Nucleus accumbens (tissue), 56 donors: ENCODE measurements at regions not wholly inside any gene's neighbourhood (a gene's known extent, or its start where the extent isn't known, plus 50 kb on each side); places are given as distances from the start of the nearest gene placed in this dataset.

Experiments used
- DNase-seq, 56 donors: peaks; one replicate each; lab custom pipeline; 2025; lab: John Stamatoyannopoulos, UW

DNA sequence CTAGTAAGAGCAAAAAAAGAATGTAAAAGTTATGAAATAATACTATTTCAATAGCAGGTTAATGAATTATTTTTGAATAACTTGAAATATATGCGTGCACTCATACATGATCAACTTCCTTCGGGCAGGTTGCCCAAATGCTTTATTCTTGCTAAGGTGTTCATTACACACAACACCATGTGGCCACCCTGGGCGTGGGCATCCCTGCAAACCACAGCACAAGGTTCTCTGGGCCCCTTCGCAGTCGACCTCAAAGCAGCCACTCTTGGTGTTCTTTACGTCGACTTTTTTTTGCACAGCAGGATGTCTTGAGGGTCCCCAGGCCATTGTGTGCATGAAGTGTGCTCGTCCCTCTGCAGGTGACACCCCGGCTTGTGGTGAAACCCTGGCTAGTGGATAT is 300.7 kb upstream of the PITRM1 start:
- DNase-seq: no peak

DNA sequence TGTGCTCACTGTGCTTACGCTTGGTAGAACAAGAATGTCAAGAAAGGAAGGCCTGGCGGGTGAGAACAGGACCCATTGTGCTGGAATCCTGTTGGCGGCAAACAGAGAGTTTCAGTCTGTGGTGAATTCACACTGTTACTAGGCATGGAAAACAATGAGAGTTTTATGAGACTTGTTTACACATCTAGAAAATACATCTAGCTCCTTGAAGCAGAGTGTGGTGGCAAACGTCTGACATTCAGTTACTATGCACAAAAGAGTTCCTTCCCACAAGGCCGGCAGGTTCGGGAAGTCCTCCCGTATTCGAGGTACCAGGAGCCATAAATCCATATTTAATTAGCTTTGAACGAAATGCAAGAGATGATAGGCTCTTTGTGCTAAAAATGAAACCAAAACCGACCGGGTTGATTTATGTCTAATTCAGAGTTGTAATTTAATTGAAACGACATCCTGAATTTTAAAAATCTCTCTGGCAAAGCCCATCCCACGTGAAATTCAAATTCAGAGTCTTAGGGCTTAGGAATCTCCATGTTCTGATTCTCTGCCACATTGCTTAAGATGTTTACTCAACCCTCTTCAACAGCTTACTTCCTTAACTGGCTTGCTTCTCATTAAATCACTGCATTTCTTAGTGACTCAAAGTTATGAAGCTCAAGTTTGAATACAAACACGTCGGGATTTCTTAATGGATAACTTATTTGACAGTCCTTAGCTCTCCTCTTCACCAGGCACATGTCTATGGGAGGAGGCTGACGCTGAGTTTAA is 299.9 kb upstream of the PITRM1 start:
- DNase-seq: peak in 48 of 56 donors; percentile 12 to 82 (median 58)

DNA sequence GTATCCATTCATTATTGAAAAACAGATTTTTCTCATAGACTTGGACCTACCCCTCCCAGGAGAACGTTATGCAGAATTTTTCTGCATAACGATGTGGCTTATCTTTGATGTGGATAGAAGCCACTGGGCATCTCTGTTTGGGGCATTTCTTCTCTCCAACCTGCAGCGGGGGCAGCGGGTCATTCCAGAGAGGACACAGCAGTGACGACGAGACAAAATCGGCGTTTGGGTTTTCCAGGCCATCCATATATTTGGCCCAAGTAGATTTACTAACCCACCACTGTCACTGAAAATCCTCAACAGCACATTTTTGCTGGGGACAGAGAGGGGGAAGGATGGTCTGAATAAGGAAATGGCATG is 299.3 kb upstream of the PITRM1 start:
- DNase-seq: peak in 1 of 56 donors; percentile 43

DNA sequence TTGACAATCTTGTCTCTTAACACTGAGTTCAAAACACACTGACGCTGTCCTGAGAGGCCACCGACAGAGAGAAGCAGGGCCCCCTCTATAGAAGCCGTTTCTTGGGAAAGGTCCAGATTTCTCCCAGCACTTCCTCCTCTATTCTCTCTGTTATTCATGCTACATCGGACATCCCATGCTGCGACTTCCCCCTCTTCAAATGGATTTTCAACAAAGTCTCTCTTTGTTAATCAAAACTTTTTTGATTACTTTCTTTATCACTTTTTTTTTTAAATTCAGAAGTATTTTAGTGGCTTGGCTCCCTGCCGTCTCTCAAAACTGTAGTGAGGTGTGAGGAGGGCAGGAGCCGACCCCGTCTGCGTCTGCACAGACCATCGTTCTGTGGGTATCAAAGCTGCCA is 298.9 kb upstream of the PITRM1 start:
- peak in 2 of 56 donors; percentile 15 to 18 for DNase-seq

DNA sequence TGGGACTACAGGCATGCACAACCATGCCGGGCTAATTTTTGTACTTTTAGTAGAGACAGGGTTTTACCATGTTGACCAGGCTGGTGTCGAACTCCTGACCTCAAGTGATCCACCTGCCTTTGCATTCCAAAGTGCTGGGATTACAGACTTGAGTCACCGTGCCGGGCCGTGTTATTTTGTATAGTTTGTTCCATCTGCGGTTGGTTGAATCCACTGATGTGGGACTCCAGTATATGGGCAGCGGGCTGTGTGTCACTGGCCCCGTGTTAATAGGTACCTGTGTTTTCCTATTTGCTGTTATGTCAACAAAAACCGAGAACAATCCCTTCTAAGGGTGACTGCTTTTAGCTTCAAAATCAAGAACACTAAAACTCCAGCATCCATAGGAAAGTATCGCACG is 297.6 kb upstream of the PITRM1 start:
- no peak for DNase-seq

DNA sequence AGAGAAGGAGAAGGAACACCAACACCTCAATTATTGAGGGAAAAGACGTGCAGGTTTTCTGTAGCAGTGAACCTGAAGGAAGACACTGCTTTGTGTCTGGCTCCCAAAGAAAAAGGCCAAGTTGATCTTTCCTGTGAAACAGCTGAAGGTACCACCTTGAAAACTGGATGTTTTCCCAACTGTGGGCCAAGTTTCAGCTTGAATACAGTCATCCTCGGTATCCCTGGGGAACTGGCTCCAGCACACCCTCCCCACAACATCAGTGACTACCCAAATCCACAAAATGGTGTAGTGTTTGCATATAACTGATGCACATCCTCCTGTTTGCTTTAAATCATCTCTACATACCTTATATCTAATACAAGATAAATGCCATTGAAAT is 297.0 kb upstream of the PITRM1 start:
- no peak for DNase-seq

DNA sequence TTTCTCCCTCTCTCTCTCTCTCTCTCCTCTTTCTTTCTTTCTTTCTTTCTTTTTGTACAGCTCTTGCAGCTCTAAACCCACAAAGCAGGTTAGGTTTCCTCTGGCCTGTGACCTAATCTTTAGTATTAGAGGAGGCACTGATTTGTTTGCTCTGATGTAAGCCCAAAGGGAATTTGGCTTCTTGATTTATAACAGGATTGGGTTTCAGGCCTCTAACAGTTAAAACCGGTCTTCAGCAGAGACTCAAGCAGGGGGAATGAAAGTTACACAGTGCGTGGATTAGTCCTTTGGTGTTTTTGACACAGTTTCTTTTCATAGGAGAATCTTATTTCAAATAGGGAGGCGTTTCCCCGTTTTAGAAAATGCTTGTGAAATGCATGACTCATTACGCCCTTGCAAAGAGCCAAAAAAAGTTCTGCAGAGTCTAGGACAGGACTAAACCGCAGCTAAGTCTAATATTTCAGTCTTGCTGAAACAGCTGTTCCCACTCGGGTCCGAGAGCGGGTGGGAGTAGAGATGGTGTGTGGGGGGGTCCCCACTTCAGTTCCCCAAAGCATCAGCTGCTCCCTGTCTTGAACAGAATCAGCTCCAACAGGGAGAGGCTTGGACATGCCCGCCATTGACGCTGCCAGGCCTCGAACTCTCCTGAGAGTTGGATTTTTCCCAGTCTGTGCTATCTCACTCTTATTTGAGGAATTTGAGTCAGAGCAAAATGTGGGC is 296.5 kb upstream of the PITRM1 start:
- DNase-seq: peak in 14 of 56 donors; percentile 16 to 58 (median 31)

DNA sequence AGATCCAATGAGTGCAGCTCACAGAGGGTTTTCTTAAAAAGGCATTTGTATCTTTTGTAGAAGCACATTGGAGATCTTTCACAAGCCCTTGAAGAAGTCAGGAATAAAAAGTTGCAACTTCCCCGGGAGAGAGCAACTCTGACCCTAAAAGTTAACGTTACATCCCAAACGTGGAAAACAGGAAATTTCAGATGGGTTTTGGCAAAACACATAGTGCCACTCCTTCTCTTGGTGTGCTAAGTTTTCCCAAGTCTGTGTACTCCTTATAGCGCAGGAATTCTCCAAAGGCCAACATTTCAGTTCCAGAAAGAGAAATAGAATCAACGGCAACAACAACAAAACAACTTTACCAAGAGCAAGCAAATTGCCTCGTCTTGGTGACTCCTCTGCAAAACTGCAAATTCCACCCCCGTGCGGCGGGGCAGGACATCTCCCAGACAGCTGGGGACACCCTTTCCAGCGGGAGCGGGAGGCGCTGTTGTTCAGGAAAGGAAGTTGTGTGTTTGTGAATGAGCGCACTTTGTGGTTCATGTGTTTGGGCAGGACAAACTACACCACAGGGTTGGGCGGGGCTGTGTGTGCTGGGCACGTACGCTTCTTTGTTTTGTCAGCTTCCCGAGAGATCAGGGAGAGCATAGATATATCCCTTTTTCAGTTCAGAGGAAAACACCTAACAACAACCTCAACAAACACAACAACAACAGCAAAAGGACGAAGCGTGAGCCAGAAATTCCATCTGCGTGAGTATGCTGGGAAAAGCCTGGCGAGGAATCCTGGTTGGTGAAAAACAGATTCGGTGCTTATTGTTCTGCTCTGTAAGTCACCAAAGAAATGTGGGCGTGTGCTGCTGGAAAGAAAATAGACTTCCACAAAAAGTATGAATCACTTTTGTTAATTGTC is 294.7 kb upstream of the PITRM1 start:
- DNase-seq: peak in 3 of 56 donors; percentile 19 to 40 (median 20)

DNA sequence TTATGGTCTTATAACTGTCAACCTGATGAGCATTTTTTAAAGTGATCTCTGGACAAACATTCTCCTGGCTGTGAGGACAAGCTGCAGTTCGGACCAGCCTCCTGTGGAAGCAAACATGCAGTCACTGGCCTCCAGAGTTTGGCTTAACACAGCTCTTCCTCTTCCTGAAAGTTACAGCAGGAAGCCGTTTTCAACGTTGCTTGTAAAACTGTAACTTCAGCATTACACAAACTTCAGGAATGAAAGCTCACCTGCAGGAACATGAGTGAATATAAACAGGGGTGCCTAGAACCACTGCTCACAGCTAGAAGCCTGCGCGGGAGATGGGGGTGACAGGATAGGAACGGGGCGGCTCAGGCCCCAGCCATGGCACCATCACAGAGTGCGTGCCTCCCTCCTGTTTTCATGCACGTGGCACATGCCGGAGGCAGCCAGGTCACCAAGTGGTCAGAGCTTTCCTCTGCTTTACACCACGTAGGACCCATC is 292.9 kb upstream of the PITRM1 start:
- DNase-seq: no peak

DNA sequence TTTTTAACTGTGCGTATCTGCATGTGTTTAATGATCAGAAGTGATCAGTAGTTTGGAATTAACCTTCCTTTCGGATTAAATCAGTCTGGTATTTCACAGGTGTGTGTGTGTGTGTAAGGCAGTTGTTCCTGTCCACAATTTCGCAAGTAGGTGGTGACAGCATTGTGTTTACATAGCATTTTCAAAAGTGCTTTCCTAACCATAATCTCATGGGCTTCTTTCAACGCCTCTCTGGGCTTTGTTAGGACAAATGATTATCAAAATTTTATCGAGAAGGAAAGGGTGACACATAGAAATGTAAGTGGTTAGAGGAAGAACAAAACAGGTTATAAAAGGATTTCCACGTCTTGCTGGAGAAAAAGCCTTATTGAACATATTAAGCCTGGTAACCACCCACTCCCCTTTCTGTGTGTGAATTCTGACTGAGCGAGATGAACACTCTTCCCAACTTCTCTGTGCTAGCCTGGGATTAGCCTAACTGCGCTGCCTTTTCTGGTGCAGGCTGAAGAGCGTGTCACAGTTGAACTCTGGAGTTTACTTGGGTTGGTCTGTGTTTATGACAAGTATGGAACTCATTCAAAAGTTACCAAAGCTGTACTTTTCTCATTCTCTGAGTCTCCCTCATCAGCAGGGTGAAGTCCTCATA is 292.3 kb upstream of the PITRM1 start:
- no peak for DNase-seq

DNA sequence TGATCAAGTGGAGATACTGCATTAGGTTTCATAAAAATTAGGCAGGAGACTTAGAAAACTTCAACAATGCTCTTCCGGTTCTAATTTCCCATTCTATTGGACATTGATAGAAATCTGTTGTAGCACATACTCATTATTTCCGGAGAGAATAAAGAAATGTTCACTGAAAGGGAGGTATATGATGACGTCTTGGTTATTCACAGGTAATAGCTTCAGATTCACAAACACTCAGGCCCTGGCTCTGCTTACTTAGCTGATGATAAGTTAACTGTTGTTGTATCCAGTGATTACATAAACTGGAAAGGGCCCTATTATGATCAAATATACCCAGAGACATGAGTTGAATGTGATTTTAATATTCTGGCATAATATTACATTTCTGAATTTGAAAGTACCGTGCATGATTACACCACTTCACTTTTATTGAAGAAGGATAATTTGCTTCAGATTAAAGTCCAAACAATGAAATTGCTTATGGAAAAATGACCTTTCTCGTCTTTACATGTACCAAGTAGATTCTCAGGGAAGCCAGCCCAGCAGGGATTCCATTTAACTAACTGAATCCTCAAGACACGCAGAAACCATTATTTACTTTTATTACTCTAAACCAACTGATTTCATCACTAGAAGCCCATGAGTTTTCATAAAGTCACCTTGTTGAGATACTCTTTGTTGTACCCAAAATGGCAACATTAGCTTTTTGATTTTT is 288.0 kb upstream of the PITRM1 start:
- DNase-seq: no peak

DNA sequence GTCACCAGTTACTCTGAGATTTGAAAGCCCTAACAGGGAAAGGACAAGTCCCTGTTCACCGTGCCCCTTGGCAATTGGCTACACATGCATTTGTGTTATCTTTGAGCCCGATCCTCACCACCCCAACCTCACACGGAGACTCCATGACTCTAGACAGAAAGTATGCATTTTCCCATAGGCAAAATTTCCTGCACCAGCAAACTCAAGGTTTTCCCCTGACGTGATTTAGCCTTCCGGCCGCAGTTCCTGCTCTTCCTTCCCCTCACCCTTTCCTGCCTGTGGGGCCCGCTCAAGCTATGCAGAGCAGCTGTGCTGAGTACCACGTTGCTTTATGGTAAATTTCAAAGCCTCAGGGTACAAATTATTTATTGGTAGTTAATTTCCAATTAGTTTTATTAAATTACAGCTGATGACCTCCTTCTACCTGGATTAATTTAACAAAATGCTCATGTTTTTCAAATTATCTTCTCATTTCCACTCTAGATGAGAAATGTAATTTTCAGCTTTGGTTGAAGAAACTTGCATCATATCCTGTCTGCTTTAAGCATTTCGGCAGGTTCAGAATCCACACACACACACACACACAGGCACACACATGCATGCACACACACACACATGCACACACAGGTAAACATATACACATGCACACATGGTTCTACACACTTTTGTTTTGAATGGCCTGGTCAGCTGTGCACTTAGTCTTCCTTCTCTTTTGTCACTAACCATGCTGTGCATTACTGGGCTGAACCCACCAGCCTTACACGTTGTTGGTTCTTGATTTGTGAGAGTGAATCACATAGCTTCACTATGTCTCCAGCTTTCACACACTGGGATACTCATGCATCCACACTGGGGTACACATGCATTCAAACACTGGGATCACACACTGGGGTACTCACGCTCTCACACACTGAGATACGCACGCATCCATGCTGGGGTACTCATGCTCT is 283.1 kb upstream of the PITRM1 start:
- DNase-seq: no peak

DNA sequence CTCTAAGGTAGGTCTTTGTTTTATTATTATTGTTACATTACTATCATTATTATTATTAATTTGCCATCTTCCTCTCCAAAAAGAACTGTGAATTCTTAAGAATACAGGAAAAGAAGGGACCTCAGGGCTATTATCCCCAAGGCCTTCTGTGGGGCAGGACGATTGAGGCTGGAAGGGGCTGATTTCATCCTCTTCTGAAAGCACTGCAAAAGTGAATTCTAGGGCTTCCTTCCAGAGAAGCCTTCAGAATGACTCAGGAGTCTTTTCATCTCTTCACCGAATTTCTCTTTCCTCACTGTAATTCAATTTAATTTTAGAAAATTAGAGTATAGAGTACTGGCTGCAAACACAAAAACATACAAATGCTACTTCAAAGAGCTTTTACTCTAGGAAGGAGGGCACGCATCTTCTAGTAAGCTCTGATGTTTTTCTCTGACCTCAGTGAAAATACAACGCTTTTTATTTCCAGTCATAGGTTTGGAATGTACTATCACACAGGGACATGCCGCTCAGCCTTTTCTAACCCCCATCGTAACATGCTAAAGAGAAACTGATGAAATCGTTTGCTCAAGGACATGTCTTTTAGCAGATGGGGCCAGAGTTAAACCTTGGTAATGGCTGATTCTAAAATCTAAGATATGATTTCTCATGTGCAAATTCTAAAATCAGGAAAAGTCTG is 280.2 kb upstream of the PITRM1 start:
- no peak for DNase-seq

DNA sequence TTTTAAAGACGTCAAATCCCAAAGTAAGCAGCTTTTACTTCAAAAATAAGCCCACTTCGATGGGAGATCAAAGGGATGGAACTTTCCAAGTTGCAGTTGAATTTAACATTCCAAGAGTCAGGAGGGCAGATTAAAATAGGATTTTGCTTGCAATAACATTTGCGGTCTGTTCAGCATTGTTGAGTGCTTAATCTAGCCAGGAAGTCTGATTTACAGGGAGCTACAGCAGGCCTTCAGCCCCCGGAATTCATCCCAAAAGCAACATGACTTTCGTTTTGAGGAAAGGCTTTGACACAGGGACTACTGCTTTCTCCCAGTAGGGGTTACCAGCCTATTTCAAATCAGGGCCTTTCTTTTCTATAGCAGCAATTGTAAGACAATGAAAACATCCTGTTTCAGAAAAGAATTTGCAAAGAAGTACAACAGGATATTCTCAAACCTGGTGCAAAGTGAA is 279.6 kb upstream of the PITRM1 start:
- DNase-seq: no peak

DNA sequence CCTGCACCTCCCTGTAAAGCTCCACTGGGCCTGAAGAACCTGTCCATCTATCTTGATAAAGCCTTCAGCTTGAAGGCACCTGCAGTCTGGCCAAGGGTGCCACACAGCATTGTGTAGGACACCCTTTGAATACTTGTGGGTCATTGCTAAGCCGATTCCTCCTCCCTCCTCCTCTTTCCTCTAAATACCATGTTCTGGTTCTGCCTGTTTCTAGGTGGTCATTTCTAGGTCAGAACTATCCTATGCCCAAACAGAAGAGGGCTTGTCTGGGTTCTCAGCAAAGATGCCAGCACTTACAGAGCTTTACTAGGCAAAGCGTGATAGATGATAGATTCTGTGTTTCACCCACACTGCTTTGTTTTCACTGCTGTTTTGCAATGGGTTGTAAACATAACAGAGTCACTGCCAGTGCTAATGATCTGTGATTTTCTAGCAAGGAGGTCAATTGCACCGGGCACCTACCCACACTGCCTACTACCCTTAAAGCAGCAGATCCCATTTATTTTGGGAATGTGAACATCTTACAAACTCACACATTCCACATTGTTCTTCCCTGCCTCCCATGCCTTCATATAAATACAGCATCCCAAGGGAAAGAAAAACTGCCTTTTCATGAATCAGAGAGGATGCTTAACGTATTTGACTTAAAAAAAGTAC is 279.1 kb upstream of the PITRM1 start:
- DNase-seq: no peak

DNA sequence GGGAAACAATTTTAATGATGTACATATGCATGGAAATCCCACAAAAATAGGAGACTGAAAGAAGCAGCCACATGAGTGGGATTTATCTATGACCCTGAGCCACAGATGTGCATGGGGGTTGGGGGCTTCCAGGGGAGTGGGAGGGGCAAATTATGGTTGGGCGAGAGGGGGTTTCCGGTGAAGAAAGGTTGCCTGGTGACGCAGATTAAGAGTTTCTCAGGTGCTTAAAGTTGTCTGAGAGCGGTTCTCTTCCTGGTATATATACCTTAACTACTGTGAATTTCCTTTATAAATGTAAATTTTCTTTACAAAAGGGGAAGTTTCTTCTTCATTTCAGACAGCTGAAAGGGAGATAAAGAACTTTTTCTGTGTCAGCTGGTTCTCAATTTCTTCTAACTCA is 273.6 kb upstream of the PITRM1 start:
- no peak for DNase-seq

DNA sequence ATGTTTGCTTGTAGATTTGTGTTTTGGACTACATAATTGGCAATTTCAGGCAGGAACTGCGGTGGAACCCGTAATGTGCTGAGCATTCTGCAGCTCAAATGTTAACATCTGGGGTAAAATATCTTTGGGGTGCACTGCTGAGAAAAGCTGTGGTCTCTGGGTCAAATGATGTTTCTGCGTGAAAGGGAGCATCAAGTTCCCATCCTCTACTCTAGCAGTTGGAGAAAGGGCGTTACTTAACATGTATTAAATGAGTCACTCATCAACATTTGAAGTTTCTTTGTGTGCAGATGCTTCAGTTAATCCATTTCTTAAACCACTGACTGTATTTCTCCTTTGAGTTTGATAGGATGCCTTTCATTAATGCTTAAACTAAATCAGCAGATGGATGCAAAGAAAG is 273.1 kb upstream of the PITRM1 start:
- no peak for DNase-seq
